DMS 273 (cell line): ENCODE measurements at regions not wholly inside any gene's neighbourhood (a gene's known extent, or its start where the extent isn't known, plus 50 kb on each side); places are given as distances from the start of the nearest gene placed in this dataset.

Experiments
- DNase-seq: peaks from one replicate; lab custom pipeline; 2025; ENCODE audit not compliant: unreplicated experiment; lab: John Stamatoyannopoulos, UW

DNA sequence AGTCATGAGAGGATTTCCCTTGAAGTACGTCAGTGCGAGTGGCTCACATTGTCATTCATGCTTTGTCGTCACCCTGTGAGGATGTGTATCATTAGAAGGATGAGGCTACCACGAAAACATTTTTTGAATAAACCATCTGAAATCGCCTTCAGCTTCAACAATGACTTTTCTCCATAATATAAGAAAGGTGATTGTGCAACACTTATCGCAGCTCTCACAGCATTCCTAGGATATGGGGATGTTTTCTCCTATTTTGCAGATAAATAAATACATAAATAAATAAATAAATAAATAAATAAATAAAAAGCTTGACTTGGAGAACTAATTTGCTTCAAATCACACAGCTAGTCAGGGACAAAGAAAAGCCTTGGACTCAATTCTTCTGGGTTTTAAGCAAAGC lies 326.5 kb downstream of the FOXA2 start:
- no peak for DNase-seq

DNA sequence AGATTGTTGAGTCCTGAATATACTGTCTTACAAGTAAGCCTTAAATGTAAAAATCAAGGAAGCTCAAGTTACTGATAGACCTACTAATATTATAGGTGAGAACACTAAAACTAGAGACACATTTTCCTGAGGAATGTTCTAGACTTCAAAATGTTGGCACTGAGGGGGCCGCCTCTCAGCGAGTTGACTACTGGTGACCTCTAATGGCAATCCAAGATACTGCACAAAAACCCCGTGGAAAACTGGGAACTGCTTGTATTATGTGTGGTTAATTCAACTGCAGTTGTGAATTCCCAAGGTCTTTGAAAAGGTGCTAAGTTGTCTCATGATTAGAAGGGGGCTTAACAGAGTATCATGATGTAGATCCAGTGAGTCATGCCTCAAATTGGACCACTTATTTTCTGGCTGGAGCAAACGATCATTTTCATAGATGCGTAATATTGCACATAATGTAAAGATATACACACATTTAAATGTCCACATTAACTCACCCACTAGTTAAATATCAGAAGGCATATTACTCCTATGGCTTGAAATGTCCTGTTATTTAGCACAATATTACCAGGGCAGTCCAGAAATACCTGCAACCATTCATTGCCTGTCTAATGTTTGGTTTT lies 336.2 kb downstream of the FOXA2 start:
- DNase-seq, result peak; percentile 37

DNA sequence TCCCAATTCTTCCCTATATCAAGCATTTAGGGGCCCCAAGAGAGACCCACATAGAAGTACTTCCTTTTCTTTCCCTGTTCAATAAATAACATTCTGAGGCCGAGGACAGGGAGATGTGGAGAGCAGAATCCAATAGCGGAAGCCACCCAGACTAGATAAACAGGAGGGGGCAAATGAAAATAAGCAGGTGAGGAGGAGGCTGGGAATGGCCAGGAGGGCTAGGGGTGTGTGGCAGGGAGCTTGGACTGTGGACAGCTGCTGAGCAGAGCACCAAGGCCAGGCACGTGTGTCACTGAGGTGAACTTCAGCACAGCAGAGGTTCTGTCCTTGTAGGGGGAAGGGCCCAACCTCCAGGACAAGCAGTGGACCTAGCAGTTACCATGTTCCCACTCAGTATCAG lies 339.2 kb downstream of the FOXA2 start:
- no peak for DNase-seq

DNA sequence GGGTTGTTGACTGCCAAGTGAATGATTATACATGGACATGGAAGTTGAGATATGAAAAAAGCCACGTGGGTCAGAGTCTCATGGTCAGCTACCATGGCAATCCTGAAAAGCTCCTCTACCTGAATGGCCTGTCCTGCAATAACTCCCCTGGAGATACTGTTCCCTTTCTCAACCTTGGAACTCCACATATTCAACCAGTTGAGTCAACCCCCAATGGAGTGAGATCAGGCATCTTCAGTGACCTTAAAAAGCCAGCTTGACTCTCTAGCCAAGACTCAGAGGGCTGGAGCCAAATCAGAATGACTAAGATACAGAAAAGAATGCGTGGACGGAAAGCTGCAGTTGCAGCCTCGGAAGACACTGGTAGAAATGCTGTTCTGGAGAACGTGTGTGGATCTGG lies 341.3 kb downstream of the FOXA2 start:
- no peak for DNase-seq

DNA sequence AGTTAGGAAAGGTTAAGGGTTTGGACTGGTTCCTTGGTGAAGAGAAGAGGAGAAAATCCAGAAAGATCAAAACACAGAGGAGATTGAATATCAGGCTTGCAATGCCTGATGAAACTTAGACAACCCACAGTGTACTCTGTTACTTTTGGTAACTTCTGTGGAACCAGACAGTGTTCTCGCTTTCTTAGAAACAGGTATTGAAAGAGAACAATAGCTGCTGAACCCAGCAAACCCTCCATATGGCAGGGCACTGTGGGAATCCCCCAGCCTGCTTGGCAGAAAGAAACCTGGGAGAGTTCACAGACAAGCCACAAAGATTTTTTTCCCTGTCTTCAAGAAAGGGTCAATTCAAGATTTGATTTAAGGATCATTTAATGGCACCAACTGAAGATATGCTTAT lies 342.8 kb downstream of the FOXA2 start:
- no peak for DNase-seq

DNA sequence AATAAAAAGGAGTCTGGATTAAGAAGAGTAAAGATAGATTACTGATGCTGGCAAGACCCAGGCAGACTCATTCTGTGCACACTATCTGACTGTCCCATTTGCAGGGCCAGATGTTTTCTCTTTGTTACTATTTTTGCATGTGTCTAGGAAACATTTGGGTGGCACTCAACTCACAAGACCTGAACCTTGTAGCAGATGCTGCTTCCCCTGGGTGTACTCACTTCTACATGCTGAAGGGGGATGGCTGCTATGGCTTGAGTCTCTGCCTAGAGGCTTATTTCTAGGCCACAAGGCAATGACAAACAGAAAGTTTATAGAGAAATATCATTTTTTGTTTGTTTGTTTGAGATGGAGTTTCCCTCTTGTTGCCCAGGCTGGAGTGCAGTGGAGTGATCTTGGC lies 351.4 kb downstream of the FOXA2 start:
- DNase-seq, result no peak

DNA sequence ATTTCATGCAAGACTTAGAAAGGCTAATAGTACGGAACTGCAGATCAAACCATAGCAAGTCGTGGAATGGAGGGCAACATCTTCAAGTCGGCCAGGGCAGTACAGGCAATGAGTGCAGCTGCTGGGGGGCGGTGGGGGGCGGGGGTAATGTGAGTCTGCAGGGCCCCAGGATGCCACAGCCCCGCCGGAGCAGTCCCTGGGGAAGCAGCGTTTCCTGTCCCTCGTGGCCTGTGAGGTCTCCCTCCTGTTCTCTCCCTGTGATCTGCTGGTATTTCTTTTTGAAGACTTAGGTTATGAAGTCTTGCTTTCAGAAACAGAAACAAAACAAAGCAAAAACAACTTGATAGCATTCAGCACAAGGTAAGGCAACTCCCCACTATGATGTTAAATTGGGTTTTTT lies 351.9 kb downstream of the FOXA2 start:
- DNase-seq, result no peak

DNA sequence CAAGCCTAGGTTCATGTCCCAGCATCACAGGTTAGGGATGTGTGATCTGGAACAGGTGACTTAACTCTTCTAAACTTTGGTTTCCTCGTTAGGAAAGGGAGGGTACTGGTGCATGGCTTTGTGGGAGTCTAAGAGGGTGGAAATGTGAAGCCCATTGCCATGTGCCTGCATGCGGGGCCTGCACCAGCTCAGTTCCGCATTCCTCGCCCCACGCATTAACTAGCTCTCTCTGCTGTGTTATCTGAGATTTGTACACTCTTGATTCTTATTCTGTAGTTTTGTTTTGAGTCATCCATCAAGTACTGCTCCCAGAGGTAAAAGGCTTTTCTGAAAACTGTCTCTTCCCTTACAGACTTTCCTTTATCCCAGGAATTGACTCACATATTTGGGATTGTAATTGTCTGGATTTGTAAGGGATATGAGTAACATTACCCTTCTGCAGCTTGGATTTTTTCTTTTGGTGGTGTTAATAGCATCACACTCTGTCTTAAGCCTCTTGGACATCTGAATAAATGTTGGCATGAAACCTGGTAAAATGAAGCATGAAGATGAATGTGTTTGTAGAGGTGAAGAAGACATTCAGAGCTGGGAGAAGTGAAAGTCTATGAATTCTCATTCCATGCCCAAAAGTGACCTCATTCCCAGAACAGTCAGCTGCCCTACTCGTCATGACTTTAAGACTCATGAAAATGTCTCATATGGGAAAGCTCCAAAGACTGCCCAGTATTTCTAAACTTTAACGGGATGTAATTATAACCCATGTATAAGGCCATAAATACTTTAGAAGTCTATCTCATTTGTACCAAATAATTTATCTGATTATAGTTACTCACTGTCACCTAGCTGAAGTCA lies 357.3 kb downstream of the FOXA2 start:
- no peak for DNase-seq

DNA sequence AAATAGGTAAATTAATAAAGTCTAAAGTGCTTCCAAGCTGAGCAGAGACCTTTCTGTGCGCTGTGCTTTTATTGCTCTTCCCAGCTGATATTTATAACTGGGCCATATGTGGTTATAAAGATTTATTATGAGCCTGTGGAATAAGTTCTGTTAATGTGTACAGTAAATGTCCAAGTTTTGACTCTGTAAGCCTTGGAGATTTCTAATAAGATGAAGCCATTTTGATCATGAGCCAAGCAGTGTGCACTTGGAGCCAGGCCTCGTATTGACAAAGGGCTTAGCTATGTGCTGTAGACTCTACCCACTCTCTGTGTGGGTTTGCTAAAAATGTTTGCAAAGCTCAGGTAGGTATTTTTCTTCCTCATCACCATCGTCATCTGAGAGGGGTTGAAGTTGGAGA lies 361.1 kb downstream of the FOXA2 start:
- DNase-seq, result no peak

DNA sequence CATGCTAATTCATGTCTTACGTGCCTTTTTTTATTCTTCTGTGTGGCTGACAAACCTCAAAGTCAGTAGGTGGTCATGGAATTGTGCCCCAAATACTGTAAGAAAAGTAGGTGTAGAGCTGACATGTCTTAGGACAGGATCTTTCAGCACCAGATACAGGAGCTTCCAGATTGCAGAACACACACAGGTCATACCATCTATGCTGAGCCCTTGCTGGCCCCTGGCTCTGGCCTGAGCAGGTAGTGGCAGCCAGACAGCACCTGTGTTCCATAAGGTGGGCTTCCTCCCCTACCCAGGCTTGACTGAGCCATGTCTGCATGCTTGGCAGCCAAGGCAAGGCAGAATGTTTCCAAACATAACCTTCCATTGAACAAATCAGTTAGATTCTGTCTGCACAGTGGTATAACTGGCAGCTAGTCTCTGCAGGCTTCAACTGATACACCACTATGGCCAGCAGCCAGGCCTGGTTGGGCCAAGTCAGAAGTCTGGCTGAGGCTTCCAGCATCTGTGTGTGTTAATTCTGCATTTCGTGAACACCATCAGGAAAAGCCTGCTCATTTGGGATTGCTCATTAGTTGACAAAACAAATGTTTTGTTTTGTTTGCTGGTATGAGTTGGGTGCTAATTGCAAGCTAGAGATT lies 366.5 kb downstream of the FOXA2 start:
- no peak for DNase-seq

DNA sequence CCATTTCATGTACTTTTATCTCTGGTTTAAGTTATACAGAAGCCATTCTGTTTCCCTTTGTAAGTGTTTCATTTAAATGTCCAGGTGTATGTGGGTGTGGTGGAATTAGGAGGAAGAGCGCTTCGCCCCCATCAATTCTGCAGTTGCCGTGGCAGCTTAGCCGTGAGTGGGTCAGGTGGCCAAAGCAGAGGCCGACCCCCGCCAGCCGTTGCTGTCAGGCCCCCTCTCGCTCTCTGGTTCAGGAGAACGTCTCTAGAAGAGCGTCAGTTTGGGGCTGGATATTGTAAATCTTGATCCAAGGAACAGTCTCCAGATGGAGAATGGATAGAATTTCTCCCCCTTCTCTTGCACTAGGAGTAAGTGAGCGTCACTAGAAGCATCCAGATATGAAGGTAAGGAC lies 367.4 kb downstream of the FOXA2 start:
- no peak for DNase-seq

DNA sequence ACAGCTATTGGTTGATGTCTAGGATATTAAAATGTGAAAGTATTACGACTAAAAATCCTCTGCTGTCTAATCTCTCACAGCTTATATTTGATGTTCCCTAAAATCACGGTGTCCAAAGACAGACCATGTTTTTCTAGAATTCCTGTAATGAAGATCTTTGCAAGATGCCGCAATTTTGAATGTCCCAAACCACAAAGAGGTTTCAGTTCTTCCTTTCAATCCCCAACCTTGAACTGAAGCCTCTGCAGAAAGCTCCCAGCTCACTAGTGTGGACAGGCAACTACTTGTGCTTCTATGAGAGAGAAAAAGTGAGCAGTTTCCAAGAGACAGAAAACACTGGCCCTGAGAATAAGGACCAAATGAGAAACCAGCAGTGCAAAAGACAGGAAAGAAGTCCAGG lies 370.1 kb downstream of the FOXA2 start:
- no peak for DNase-seq

DNA sequence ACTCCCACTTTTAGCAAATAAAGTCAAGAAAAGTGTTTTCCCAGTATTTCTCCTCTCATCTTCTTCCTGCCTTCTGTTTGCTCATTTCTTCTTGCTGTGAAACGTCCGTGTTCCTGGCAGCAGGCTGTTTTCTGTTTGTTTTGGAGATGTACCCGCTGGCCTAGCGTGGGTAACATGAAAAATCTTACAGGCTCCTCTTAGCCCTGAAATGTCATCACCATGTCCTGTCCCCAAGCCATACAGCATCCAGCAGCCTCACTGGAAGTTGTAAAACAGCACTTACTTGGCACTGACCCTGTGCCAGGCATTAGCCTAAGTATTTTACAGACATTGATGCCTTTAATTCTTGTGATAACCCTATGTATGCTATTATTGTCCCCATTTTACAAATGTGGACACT lies 371.1 kb downstream of the FOXA2 start:
- no peak for DNase-seq

DNA sequence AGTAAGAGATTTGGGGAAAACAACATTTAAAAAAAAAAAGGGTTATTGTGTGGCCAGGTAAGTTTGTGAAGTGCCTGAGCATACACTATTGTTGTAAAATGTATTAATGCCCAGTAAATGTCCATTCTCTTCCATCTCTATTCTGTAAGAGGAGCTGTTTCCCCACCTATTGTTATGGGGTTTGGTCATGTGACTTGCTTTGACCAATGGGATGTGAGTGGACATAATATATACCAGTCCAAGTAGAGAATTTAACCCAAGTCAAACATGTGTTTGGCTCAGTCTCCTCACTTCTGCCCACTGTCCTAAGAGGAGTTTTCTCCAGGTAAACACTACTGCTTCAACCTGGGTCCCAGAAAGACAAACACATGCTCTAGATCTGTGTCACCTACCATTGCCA lies 377.1 kb downstream of the FOXA2 start:
- DNase-seq, result no peak

DNA sequence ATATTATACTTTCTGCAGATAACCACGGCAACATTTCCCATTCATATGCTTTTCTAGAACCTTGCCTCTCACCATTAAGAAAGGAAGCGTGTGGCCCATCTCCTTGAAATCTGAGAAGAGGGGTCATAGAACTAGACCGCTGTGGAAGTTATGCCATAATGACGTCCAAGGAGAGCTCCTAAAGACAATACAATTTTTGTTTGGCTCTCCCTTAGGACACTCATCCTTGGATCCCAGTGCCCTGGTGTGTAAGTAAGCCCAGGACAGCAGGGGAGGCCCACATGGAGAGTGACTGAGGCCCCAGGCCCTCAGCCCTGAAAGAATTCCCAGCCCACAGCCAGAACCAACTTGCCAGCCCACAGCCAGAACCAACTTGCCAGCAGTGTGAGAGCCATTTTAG lies 379.6 kb downstream of the FOXA2 start:
- no peak for DNase-seq

DNA sequence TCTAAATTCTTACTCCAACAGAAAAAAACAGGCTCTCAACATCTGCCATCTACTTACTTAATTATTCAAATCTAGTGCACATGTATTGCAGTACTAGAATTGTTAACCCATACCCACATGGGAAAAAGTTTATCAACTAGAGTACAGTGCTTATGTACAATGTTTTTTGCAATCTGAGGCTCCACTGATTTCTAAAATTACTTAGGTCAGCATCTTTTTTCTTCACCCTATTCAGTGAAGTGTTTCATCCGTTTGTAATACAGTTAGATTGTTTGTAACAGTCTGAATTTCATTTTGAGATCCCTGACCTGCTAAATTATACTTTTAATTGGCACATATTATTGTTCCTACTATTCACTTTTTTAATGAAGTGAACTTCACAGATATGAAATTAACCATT lies 402.2 kb downstream of the FOXA2 start:
- DNase-seq, result no peak

DNA sequence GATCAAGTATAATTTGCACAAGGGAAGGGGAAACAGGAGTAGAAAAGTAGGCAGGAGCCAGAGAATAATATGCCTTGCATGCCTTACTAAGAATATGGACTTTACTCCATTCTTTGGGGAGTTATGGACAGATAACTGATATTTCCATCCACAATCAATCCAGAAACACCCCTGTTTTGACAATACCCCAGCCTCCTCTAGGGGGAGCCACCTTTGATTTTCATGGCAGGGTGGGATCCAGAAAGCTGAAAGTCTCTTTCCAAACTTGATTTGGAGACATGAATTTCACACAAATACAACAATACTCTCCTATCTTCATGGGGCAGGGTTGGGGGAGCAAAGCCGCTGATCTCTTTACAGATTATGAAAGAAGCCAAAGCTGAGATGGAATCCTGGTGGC lies 404.1 kb downstream of the FOXA2 start:
- DNase-seq, result peak; percentile 14

DNA sequence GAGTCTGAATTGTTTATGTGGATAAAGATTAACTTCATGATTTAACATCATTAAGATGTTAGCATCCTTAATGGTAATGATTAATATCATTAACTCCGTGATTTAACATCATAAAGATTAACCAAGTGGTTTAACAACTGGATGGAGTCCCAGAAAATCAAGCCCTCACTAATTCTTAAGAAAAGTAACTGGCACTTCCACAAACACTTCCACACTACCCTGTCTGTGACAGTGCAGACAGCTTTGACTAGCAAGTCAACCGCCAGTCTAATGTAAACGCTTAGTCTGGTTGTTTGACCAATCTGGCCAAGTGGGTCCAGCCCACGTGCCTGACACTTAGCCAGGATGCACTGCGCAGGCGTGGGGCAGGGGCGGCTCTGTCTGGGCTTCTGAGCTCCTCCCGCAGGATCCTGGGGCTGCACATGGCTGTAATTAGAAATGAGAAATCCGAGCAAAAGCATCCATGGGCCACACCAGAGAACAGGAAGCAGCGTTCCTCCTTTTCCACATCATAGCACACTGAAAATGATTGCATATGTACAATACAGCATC lies 424.2 kb downstream of the FOXA2 start:
- DNase-seq, result no peak

DNA sequence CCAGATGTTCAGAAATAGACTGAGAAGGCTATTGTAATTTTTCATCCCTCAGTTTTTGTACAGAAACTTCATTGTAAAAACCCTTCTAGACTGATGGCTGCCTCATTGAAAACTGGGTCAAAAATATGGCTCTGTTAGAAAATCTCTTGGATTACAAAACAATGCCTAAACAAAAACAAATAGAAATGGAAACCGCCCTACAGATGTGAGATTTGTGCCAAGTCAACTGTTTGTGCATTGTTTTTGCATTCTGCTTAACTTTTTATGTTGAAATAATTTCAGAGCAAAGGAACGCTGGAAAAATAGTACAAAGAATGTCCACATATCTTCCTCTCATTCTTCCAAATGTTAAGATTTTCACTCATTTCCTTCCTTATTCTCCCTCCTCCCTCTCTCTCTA lies 425.1 kb downstream of the FOXA2 start:
- DNase-seq, result no peak

DNA sequence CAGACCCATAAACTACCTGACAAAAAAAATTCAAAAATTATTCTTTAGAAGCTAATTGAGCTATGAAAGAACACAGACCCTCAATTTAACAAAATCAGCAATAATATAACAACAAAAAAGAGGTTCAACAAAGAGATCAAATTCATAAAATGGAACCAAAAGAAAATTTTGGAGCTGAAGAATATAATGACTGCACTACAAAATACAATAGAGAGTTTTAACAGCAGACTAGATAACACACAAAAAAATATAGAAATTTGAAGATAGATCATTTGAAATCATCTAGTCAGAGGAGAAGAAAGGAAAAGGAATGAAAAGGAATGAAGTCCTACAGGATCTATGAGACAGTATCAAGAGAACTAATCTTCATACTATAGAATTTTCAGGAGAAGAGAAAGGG lies 422.1 kb downstream of the PAX1 start:
- DNase-seq, result no peak

DNA sequence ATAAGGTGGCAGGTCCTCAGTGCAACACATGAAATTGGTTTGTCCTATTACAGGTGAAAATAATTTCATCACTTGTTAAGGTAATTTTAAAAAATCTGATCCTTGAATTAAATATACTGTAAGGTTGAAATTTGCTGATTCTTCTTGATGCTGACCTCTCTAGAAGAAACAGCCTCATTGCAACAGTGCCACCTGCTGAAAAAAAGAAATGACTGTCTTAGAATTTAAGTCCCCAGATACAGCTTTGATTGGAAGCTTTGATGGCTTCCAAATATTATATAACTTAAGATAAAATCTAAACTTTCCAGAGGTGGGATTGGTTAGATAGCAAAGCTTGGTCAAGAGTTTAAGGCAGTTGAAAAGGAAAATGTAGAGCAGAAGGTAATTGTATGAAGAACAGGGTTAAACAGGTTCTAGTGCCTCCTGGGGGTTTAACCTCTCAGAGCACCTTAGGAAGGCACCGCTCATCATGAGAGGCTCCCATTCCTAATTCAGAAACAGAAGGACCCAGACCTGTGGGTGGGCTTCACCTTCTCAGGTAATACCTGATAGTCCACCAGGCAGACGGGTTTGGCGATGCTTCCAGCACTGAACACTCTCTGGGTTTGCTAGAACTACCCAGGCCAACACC lies 401.0 kb downstream of the PAX1 start:
- DNase-seq, result peak; percentile 48

DNA sequence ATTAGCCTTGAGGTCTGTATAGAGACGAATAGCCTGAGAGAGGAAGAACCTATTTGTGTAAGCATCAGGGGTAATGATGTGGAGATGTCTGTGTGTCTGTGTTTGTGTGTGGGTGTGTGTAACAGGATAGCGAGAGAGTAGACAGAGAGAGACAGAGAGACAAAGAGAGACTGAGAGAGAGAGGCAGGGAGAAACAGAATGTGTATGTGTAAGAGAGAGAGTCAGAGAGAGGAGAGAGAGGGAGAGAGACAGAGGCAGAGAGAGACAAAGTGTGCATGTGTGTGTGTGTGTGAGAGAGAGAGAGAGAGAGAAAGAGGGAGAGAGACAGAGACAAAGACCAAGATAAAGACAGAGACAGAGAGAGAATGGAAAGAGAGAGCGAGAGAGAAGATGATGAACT lies 396.1 kb downstream of the PAX1 start:
- DNase-seq, result no peak
